Activated T-helper 2 cell treated with anti-CD3 and anti-CD28 coated beads, Interferon-gamma antibody, Interleukin-2, Interleukin-4, amounts not matched to agents 10 μg/mL and 5 μg/mL and 100 μg/mL, durations not matched to agents 14 hours and 24 hours and 36 hours (primary cell): ENCODE measurements at regions not wholly inside any gene's neighbourhood (a gene's known extent, or its start where the extent isn't known, plus 50 kb on each side); places are given as distances from the start of the nearest gene placed in this dataset.
"Not testable (repeated sequence)": the region's sequence is repeated elsewhere in the genome, so short reads cannot be mapped to it uniquely, and the experiment has no call there.

Experiments
- DNase-seq: peaks from one replicate; pipeline ENCODE4 v3.0.0; 2021; ENCODE audit warnings: low spot score
- H3K27ac Mint-ChIP-seq: one replicate; pipeline ENCODE4 v1.8.0; 2021; ENCODE audit warnings: mixed read lengths
- H3K27me3 Mint-ChIP-seq: one replicate; pipeline ENCODE4 v1.8.0; 2021; ENCODE audit warnings: low read depth, mixed read lengths
- H3K36me3 Mint-ChIP-seq: one replicate; pipeline ENCODE4 v1.8.0; 2021; ENCODE audit warnings: low read depth, mixed read lengths
- H3K4me1 Mint-ChIP-seq: one replicate; pipeline ENCODE4 v1.8.0; 2021; ENCODE audit warnings: low read depth, mixed read lengths
- H3K4me3 Mint-ChIP-seq: one replicate; pipeline ENCODE4 v1.8.0; 2021; ENCODE audit warnings: low read depth, mild to moderate bottlenecking, moderate library complexity, mixed read lengths
- H3K9me3 Mint-ChIP-seq: one replicate; pipeline ENCODE4 v1.8.0; 2021; ENCODE audit warnings: mixed read lengths
- intact Hi-C: fragments of 100-400 bp; cut with micrococcal nuclease; formaldehyde crosslinking; loops from one replicate; pipeline ENCODE4 v1.15.1; 2023

DNA sequence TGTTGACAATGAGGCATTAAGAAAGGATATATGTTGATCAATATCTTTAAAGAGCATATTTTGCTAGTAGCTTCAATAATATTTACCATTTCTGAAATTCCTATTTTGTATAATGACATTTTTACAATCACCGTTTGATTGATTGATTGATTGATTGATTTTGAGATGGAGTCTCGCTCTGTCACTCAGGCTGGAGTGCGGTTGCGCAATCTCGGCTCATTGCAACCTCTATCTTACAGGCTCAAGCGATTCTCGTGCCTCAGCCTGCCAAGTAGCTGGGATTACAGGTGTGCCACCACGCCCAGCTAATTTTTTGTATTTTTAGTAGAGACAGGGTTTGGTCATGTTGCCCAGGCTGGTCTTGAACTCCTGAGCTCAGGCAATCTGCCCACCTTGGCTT lies 150.9 kb upstream of the TEX13D start:
- H3K4me3 Mint-ChIP-seq, H3K27ac Mint-ChIP-seq, intact Hi-C loops, H3K36me3 Mint-ChIP-seq, H3K9me3 Mint-ChIP-seq, DNase-seq, H3K4me1 Mint-ChIP-seq, H3K27me3 Mint-ChIP-seq: not testable (repeated sequence)

DNA sequence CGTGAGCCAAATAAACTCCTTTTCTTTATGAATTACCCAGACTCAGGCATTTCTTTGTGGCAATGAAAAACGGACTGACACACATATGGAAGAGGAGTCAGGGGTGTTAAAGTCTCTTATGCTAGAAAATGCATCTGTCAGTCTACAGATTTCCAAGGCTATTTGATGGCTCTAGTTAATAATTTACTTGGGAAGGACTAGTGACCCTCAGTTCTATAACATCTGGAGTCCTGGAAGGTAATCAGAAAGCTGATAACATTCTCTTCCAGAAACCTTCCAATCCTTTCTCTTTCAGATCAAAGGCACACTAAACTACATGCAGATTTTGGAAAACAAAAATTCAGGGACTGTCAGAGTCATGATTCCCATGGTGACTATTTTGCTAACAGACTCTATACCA lies 142.0 kb upstream of the TEX13D start:
- H3K27ac Mint-ChIP-seq = no peak overlapping the region
- no peaks in the 10 kb centered on the region for H3K27me3 Mint-ChIP-seq
- H3K4me3 Mint-ChIP-seq = no peak overlapping the region
- H3K9me3 Mint-ChIP-seq = no peaks in the 10 kb centered on the region
- no peaks in the 10 kb centered on the region for H3K4me1 Mint-ChIP-seq
- no peaks in the 10 kb centered on the region for H3K36me3 Mint-ChIP-seq
- no peak for DNase-seq
- intact Hi-C loops = no loop called here

DNA sequence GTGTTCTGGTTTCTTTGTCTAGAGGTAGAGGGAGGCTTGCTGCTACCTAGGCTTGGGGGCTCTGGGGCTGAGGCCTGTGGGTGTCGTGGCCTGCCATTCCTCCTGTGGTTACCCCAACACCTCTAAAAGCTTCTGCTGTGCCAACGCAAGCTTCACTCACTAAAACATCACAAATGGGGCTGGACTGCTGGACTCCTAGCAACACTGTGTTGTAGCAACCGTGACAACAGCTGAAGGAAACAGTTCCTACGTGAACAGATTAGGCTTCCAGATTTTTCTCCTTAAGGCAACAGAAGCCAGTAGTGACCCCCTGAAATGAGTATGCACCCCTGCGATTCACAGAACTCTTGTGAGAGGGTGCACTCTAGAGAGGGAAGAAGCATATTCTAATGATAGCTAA lies 138.3 kb upstream of the TEX13D start:
- no peak overlapping the region for H3K4me3 Mint-ChIP-seq
- intact Hi-C loops = no loop called here
- H3K9me3 Mint-ChIP-seq = no peaks in the 10 kb centered on the region
- H3K4me1 Mint-ChIP-seq = no peaks in the 10 kb centered on the region
- H3K27ac Mint-ChIP-seq = no peak overlapping the region
- H3K36me3 Mint-ChIP-seq = no peaks in the 10 kb centered on the region
- DNase-seq = no peak
- H3K27me3 Mint-ChIP-seq = no peaks in the 10 kb centered on the region

DNA sequence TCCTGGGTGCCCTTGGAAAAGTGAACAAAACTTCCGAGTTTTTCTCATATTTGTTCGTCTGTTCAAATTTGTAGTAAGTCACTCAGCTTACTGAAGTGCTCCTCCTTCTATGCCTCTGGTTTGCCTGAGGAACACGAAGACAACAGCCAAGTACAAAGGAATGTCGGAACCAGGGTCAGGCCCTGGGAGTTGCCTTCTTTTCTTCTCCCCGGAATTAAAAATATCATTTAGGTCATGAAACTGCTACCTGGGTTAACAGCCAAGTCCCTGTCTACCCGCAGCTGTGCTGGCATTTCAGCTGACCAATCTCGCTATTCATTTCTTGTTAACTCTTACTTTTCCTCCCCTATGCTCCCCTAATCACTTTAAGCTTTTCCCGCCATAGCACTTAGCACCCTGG lies 137.6 kb upstream of the TEX13D start:
- no peak overlapping the region for H3K27ac Mint-ChIP-seq
- H3K4me1 Mint-ChIP-seq = no peaks in the 10 kb centered on the region
- intact Hi-C loops = no loop called here
- no peaks in the 10 kb centered on the region for H3K36me3 Mint-ChIP-seq
- no peak overlapping the region for H3K4me3 Mint-ChIP-seq
- no peaks in the 10 kb centered on the region for H3K27me3 Mint-ChIP-seq
- no peak for DNase-seq
- H3K9me3 Mint-ChIP-seq = no peaks in the 10 kb centered on the region

DNA sequence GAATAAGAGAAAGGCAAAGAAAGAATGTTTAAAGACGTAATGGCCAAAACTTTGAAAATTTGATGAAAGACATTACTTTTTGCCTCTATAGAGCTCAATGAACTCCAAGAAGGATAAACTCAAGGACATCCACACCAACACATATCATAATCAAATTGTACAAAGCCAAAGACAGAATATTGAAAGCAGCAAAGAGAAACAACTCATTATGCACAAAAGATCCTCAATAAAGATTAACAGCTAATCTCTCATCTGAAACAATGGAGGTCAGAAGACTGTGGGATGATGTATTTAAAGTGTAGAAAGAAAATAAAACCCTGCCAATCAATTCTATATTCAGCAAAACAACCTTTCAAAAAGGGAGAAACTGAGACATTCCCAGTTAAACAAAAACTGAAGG lies 129.1 kb upstream of the TEX13D start:
- Mint-ChIP-seq H3K27me3 (peaks cover 3% of the 10 kb centered on the region), H3K27ac (no peak overlapping the region), H3K36me3 (no peaks in the 10 kb centered on the region), H3K9me3 (peaks cover 12% of the 10 kb centered on the region), H3K4me1 (no peaks in the 10 kb centered on the region), H3K4me3 (no peak overlapping the region)
- DNase-seq = no peak
- intact Hi-C loops = no loop called here

DNA sequence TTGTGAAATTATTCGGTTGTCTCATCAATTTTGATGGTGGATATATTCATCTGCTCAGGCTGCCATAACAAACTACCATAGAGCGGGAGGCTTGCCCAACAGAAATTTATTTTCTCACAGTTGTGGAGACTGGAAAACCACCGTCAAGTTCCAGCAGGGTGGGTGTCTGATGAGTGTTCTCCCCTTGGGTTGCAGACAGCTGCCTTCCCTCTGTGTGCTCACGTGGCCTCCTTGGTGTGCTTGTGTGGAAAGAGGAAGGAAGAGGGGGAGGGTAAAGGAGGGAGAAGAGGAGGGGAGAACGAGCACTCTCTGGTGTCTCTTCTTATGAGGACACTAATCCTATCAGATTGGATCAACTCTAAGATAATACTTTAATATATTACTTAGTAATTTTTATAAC lies 123.8 kb upstream of the TEX13D start:
- no peaks in the 10 kb centered on the region for H3K9me3 Mint-ChIP-seq
- no peak overlapping the region for H3K27ac Mint-ChIP-seq
- H3K36me3 Mint-ChIP-seq = no peaks in the 10 kb centered on the region
- peaks cover 18% of the 10 kb centered on the region for H3K4me1 Mint-ChIP-seq
- DNase-seq = no peak
- intact Hi-C loops = no loop called here
- H3K27me3 Mint-ChIP-seq = peaks cover 5% of the 10 kb centered on the region
- H3K4me3 Mint-ChIP-seq = no peak overlapping the region

DNA sequence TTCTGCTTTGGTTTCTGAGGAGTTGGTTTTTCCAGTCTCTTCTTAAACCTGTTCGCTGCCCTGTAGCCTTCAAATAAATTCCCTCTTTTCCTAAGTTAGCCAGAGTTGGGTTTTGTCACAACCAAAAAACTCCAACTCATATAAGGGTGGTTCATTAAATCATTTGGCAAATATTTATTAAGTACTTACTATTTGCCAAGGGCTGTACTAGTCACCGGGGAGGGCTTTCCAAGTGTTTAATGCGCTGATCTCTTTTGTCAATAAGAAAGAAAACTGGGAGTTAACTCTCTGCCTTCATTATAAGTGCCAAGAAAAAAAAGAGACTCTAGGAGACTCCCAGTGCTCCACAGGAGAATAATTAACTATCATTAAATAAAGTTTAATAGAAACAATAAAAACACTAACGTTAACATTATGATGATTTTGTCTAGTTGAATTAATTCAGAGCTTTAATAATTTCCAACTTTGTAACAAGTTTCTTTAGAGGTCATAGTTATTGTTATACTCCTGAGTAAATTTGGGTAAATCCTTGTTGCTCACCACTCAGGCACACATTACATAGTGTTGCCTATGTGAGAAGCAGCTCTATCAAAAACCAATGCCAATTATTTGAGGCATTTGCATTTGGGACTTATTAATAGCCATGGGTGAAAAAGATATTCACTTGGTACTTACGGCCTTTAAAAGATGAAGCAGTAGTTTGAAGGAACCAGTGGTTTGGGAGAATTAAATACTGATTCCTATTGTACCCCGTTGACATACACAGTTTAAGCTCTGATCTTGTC lies 122.5 kb upstream of the TEX13D start:
- H3K9me3 Mint-ChIP-seq = no peaks in the 10 kb centered on the region
- intact Hi-C loops = loop anchor here (10.0 kb wide), 2 partner anchors 375 to 1085 kb away; no protein-coding TSS in a partner anchor
- peaks cover 6% of the 10 kb centered on the region for H3K36me3 Mint-ChIP-seq
- H3K4me1 Mint-ChIP-seq = peaks cover 26% of the 10 kb centered on the region
- no peak overlapping the region for H3K27ac Mint-ChIP-seq
- peaks cover 5% of the 10 kb centered on the region for H3K27me3 Mint-ChIP-seq
- DNase-seq = no peak
- H3K4me3 Mint-ChIP-seq = no peak overlapping the region

DNA sequence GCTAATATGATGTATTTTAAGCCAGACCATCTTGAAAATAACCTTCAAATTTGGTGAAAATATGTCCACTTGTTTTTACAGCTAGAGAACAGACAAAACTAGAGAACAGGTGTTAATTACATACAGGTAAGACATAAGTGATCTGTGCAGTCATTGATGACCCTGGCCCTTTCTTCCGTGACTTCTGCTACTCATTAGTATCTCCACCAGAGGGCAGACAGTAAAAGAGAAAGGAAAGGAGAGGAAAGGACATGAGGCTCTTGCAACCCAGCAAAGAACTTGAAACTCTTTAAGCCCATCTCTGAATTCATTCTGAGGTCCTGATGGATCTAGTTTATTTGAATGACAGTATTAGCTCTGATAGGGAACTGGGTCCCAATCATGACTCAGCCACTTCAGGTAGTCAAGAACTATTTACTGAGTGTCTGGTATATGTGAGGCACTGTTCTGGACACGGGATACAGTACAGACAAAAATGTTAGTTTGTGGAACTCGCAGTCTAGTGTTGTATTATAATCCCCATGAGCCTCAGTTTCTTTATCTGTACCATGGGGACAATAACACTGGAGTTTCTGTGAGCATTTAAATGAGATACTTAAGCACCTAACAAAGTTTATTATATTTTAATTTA lies 121.0 kb upstream of the TEX13D start:
- no peaks in the 10 kb centered on the region for H3K9me3 Mint-ChIP-seq
- no peak for DNase-seq
- intact Hi-C loops = loop anchor here (10.0 kb wide), 2 partner anchors 377 to 1083 kb away; no protein-coding TSS in a partner anchor

DNA sequence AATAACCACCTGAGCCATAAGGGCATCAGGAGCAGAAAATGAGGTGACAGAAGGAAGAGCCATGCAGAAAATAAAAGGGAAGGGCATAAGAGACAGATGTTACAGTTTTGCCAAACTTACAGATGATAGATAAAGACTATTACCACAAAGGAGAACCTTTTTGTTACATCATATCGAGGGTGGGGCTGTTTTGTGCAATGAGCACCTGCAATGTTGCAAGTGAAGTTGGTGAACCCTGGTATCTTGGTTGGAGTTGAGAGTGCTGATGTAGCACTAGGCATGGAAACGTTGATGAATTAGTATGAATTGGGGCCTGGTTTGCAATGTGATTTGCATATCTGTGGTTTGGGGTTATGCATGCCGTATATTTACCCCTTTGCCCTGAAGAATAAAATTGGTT lies 119.8 kb upstream of the TEX13D start:
- peaks cover 10% of the 10 kb centered on the region for H3K36me3 Mint-ChIP-seq

More for the DNA sequence above, 121.0 kb upstream of the TEX13D start:
- Mint-ChIP-seq H3K36me3 (peaks cover 10% of the 10 kb centered on the region), H3K4me3 (no peak overlapping the region), H3K4me1 (peaks cover 40% of the 10 kb centered on the region), H3K27me3 (peaks cover 5% of the 10 kb centered on the region), H3K27ac (no peak overlapping the region)

DNA sequence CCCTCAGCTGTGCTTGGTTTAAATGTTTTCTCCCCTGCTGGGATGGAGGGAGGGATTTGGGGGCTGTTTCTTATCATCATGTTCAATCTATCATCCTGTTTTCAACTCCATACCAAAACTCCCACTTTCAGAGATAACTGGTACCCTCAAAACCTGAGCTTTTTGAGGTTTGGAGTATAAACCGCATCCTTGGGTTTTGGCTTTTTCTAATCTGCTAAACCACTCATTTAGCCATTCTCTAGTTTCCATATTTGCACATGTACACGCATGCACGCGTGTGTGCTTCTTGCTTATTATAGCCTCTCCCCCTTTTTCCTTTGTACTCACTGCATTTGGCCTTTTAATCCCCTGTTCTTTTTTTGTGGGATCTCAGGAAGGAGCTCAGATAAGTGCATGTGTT lies 116.7 kb upstream of the TEX13D start:
- Mint-ChIP-seq H3K4me1 (peaks cover 75% of the 10 kb centered on the region), H3K4me3 (no peak overlapping the region), H3K27me3 (no peaks in the 10 kb centered on the region), H3K36me3 (peaks cover 10% of the 10 kb centered on the region), H3K27ac (peak overlapping the region; percentile 96), H3K9me3 (no peaks in the 10 kb centered on the region)
- DNase-seq = no peak
- intact Hi-C loops = loop anchor here (1.0 to 10.0 kb wide), 6 partner anchors 67 to 1079 kb away; no protein-coding TSS in a partner anchor

More for the DNA sequence above, 119.8 kb upstream of the TEX13D start:
- no peak overlapping the region for H3K4me3 Mint-ChIP-seq
- intact Hi-C loops = loop anchor here (10.0 kb wide), 2 partner anchors 378 to 1082 kb away; no protein-coding TSS in a partner anchor
- no peaks in the 10 kb centered on the region for H3K9me3 Mint-ChIP-seq
- peaks cover 51% of the 10 kb centered on the region for H3K4me1 Mint-ChIP-seq
- peak; percentile 48 for DNase-seq
- H3K27ac Mint-ChIP-seq = peak overlapping the region; percentile 67
- peaks cover 2% of the 10 kb centered on the region for H3K27me3 Mint-ChIP-seq

DNA sequence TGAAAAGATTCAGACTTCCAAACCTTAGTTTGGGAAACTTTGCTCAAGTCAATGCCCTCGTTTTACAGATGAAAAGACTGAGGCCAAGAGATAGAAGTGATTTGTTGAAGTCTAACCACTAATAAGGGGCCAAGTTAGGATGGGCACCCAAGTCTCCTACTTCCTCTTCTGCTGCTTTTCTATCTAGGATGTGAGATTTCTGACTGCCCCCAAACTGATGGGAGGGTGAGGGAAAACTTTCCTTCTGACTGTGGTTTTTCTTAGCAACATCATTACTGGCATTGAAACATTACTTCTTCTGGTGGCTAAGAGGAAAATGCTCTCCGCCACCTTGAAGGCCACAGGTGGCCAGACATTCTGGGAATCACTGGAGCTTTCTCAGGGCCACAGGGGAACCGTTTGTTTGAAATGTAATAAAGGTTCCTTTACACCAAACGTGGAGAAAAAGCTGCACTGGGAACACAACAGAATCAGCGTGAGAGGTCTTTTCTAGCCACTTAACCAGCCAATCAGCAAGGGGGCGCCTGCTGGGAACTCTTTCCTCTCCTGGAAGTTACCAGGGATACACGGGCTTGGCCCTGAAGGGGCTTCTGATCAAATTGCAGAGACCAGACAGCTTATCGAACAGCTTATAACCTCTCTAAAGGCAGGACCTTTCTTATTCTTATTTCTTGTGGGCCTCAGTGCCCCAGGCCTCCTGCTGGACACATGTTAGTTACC lies 115.9 kb upstream of the TEX13D start:
- H3K4me1 Mint-ChIP-seq = peaks cover 78% of the 10 kb centered on the region
- peaks cover 10% of the 10 kb centered on the region for H3K36me3 Mint-ChIP-seq
- H3K4me3 Mint-ChIP-seq = peak overlapping the region; percentile 34
- H3K9me3 Mint-ChIP-seq = no peaks in the 10 kb centered on the region
- peak overlapping the region; percentile 96 for H3K27ac Mint-ChIP-seq
- H3K27me3 Mint-ChIP-seq = no peaks in the 10 kb centered on the region
- no peak for DNase-seq
- intact Hi-C loops = loop anchor here (1.0 to 10.0 kb wide), 6 partner anchors 66 to 1078 kb away; no protein-coding TSS in a partner anchor

DNA sequence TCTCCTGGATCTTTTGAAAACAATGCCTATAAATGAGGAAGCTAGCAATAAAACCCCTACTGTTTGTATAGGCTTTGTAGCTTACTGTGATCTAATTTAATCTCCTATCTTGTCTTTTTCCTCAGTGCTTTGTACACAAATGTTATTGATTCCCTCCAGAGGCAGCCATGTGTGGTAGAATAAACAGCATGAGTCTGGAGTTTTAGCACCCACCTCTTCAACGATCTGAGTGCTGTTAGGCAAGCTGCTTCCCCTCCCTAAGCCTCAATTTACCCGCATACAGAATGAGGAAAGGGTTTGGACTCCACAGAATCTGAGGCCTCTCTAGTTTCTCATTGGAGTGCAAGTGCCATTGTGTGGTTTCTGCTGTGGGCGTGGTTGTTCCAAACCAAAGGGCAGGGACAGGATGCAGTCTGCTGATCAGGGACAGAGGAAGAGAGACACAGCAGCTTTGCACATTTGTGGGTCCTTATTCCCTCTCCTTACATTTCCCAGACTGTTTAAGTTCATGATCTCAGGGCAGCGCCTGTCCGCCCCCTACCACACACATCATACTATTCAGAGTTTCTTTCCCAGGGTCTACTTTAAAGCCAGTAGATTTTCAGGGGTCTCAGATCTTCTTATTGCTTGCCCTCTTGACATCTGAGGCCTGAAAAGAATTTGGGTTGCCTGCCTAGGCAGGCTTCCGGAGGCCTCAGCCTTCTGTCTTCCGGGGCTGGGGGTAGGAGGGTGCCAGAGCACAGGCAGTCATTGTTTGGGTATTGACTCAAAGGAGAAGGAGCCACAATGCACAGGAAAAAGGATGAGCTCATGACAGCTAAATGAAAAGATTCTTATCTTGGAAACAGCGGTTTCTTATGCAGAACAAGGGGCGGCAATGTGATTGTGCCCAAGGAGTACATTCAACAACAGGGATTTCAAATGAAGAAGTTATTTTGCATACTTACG lies 114.9 kb upstream of the TEX13D start:
- DNase-seq = peak; percentile 69
- Mint-ChIP-seq H3K36me3 (peaks cover 10% of the 10 kb centered on the region), H3K27me3 (no peaks in the 10 kb centered on the region), H3K4me3 (peak overlapping the region; percentile 72), H3K9me3 (no peaks in the 10 kb centered on the region), H3K4me1 (peaks cover 80% of the 10 kb centered on the region), H3K27ac (peak overlapping the region; percentile 96)
- intact Hi-C loops = loop anchor here (1.0 to 10.0 kb wide), 10 partner anchors 15 to 1077 kb away; no protein-coding TSS in a partner anchor
